ENCODE measurements at regions not wholly inside any gene's neighbourhood (a gene's known extent, or its start where the extent isn't known, plus 50 kb on each side); places are given as distances from the start of the nearest gene placed in this dataset.

DNA sequence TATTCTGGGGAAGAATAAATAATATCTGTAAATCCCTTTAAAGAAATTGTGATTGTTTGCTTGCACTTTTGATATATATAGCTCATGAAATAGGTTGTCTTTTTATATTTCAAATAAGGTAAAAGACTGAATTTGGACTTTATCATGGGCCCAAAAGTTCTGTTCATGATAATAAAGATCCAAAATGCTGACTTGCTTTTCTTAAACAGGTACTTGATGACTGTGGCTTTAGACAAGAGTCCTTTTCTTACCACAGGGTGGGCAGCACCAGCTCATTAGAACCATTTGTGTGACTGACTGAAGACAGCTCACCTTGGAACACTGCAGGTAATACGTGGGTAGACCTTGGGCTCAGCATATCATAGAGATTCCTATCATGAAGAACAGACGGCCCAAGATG, 432.6 kb downstream of the ETNK1 start:
- Histone ChIP-seq H3K4me3 (ENCODE audit: low read length) (no peak overlapping the region), H3K36me3 (ENCODE audit: insufficient read depth, low read length) (no peaks in the 10 kb centered on the region), H3K27me3 (ENCODE audit: insufficient read depth, low read depth, low read length) (no peaks in the 10 kb centered on the region), H4K20me1 (ENCODE audit: insufficient read depth) (no peaks in the 10 kb centered on the region), H3F3A (ENCODE audit: insufficient read depth, low read length, poor library complexity, severe bottlenecking) (no peaks in the 10 kb centered on the region), H3K27ac (ENCODE audit: low read length) (no peak overlapping the region), H2AFZ (ENCODE audit: low read depth, low read length) (no peak overlapping the region), H3K9me2 (ENCODE audit: insufficient read depth, low read length) (no peaks in the 10 kb centered on the region), H3K9me3 (ENCODE audit: low read length) (no peaks in the 10 kb centered on the region), H3K9ac (ENCODE audit: low read length) (no peak overlapping the region), H3K4me2 (ENCODE audit: low read length) (no peak overlapping the region), H3K79me2 (replicated peaks; ENCODE audit: insufficient read depth, low read length) (no peaks in the 10 kb centered on the region)
- TF ChIP-seq TAF1 (IDR thresholded peaks at IDR 0.05; ENCODE audit: low read depth) (no peak), EZH2 (IDR thresholded peaks at IDR 0.05; ENCODE audit: borderline replicate concordance, insufficient read depth, low read length, poor library complexity, severe bottlenecking) (no peak), RAD21 (conservative IDR thresholded peaks at IDR 0.05) (no peak), EP300 (conservative IDR thresholded peaks at IDR 0.05; ENCODE audit: poor library complexity, severe bottlenecking) (no peak), MXI1 (conservative IDR thresholded peaks at IDR 0.05; ENCODE audit: poor library complexity, severe bottlenecking) (no peak)
- TF ChIP-seq, protein P1, sequence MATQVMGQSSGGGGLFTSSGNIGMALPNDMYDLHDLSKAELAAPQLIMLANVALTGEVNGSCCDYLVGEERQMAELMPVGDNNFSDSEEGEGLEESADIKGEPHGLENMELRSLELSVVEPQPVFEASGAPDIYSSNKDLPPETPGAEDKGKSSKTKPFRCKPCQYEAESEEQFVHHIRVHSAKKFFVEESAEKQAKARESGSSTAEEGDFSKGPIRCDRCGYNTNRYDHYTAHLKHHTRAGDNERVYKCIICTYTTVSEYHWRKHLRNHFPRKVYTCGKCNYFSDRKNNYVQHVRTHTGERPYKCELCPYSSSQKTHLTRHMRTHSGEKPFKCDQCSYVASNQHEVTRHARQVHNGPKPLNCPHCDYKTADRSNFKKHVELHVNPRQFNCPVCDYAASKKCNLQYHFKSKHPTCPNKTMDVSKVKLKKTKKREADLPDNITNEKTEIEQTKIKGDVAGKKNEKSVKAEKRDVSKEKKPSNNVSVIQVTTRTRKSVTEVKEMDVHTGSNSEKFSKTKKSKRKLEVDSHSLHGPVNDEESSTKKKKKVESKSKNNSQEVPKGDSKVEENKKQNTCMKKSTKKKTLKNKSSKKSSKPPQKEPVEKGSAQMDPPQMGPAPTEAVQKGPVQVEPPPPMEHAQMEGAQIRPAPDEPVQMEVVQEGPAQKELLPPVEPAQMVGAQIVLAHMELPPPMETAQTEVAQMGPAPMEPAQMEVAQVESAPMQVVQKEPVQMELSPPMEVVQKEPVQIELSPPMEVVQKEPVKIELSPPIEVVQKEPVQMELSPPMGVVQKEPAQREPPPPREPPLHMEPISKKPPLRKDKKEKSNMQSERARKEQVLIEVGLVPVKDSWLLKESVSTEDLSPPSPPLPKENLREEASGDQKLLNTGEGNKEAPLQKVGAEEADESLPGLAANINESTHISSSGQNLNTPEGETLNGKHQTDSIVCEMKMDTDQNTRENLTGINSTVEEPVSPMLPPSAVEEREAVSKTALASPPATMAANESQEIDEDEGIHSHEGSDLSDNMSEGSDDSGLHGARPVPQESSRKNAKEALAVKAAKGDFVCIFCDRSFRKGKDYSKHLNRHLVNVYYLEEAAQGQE (IDR thresholded peaks at IDR 0.05; ENCODE audit: borderline replicate concordance): no peak

DNA sequence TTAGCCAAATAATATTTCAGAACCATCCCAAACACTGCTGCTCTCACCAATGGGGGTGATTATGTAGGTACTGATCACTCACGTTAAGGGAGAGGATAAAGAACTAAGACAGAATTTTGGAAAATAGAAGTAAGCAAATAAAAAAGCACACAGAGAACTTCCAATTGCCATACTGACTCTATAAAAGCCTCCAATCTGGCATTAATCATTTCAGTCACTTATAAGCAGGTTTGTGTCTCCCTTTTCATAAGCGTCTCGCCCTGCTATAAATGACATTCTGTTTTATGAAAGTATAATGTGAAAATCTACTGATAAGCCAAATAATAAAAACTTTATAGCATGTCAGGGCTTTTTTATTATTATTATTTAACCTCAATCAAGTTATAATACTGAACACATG, 435.2 kb downstream of the ETNK1 start:
- no peaks in the 10 kb centered on the region for H4K20me1 ChIP-seq (ENCODE audit: insufficient read depth)
- H3K36me3 ChIP-seq (ENCODE audit: insufficient read depth, low read length): no peaks in the 10 kb centered on the region
- H3K9me3 ChIP-seq (ENCODE audit: low read length): no peaks in the 10 kb centered on the region

More for the DNA sequence above, 435.2 kb downstream of the ETNK1 start:
- Histone ChIP-seq H3K4me2 (ENCODE audit: low read length) (no peak overlapping the region), H3K27ac (ENCODE audit: low read length) (no peak overlapping the region), H3K27me3 (ENCODE audit: insufficient read depth, low read depth, low read length) (no peaks in the 10 kb centered on the region), H3K9ac (ENCODE audit: low read length) (no peak overlapping the region), H3K4me3 (ENCODE audit: low read length) (no peak overlapping the region), H3F3A (ENCODE audit: insufficient read depth, low read length, poor library complexity, severe bottlenecking) (no peaks in the 10 kb centered on the region), H3K79me2 (replicated peaks; ENCODE audit: insufficient read depth, low read length) (no peaks in the 10 kb centered on the region), H2AFZ (ENCODE audit: low read depth, low read length) (no peak overlapping the region), H3K9me2 (ENCODE audit: insufficient read depth, low read length) (no peaks in the 10 kb centered on the region)
- TF ChIP-seq, protein P2, sequence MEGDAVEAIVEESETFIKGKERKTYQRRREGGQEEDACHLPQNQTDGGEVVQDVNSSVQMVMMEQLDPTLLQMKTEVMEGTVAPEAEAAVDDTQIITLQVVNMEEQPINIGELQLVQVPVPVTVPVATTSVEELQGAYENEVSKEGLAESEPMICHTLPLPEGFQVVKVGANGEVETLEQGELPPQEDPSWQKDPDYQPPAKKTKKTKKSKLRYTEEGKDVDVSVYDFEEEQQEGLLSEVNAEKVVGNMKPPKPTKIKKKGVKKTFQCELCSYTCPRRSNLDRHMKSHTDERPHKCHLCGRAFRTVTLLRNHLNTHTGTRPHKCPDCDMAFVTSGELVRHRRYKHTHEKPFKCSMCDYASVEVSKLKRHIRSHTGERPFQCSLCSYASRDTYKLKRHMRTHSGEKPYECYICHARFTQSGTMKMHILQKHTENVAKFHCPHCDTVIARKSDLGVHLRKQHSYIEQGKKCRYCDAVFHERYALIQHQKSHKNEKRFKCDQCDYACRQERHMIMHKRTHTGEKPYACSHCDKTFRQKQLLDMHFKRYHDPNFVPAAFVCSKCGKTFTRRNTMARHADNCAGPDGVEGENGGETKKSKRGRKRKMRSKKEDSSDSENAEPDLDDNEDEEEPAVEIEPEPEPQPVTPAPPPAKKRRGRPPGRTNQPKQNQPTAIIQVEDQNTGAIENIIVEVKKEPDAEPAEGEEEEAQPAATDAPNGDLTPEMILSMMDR (IDR thresholded peaks at IDR 0.05; ENCODE audit: poor library complexity, severe bottlenecking): no peak
- TF ChIP-seq, protein P1 (IDR thresholded peaks at IDR 0.05; ENCODE audit: borderline replicate concordance): no peak
- TF ChIP-seq SMC3 (conservative IDR thresholded peaks at IDR 0.05; ENCODE audit: poor library complexity) (no peak), POLR2AphosphoS5 (IDR thresholded peaks at IDR 0.05) (no peak), EP300 (conservative IDR thresholded peaks at IDR 0.05; ENCODE audit: poor library complexity, severe bottlenecking) (no peak), EZH2 (IDR thresholded peaks at IDR 0.05; ENCODE audit: borderline replicate concordance, insufficient read depth, low read length, poor library complexity, severe bottlenecking) (no peak), TAF1 (IDR thresholded peaks at IDR 0.05; ENCODE audit: low read depth) (no peak), RAD21 (conservative IDR thresholded peaks at IDR 0.05) (no peak), MXI1 (conservative IDR thresholded peaks at IDR 0.05; ENCODE audit: poor library complexity, severe bottlenecking) (no peak)

Measured in neural cell (in vitro differentiated cells).